GM23338 (cell line): ENCODE measurements at regions not wholly inside any gene's neighbourhood (a gene's known extent, or its start where the extent isn't known, plus 50 kb on each side); places are given as distances from the start of the nearest gene placed in this dataset.

Source experiments
- CREB1 ChIP-seq: fragments of 250-450 bp; sonication (Bioruptor Pico); IDR thresholded peaks from 2 replicates; pipeline ENCODE4 v1.5.0; 2020; ENCODE audit warnings: low read depth, mild to moderate bottlenecking, moderate library complexity
- CTCF ChIP-seq, 2 experiments: fragments of 200-600 bp in 1 of 2; sonication (generic) in 1 of 2; conservative IDR thresholded peaks; 2 replicates each; pipeline versions ENCODE4 v1.5.1 to v1.6.1; 2016 to 2017; ENCODE audit warnings: antibody characterized with exemption in 2 of 2, low read depth in 2 of 2, mild to moderate bottlenecking in 2 of 2, moderate library complexity in 1 of 2
- EZH2 ChIP-seq: fragments of 200-600 bp; sonication (generic); IDR thresholded peaks from one replicate; pipeline ENCODE4 v1.8.0; 2017; ENCODE audit warnings: antibody characterized with exemption, mild to moderate bottlenecking, low read depth; ENCODE audit not compliant: unreplicated experiment
- EZH2phosphoT487 ChIP-seq: fragments of 200-600 bp; sonication (generic); IDR thresholded peaks from one replicate; pipeline ENCODE4 v1.8.1; 2018; ENCODE audit warnings: antibody characterized with exemption; ENCODE audit not compliant: unreplicated experiment
- JUNB ChIP-seq: IDR thresholded peaks from one replicate; pipeline ENCODE4 v1.6.1; 2016; ENCODE audit warnings: antibody characterized with exemption; ENCODE audit not compliant: unreplicated experiment
- NANOG ChIP-seq: IDR thresholded peaks from 2 replicates; pipeline ENCODE4 v1.6.1; 2016; ENCODE audit warnings: antibody characterized with exemption, borderline replicate concordance
- POLR2AphosphoS5 ChIP-seq: IDR thresholded peaks from 2 replicates; pipeline ENCODE4 v1.6.1; 2016; ENCODE audit warnings: antibody characterized with exemption, low read depth
- STAT1 ChIP-seq: IDR thresholded peaks from one replicate; pipeline ENCODE4 v1.6.1; 2016; ENCODE audit warnings: antibody characterized with exemption; ENCODE audit not compliant: unreplicated experiment
- ZNF114 ChIP-seq: fragments of 250-450 bp; sonication (Bioruptor Pico); IDR thresholded peaks from 2 replicates; pipeline ENCODE4 v1.5.0; 2020; ENCODE audit warnings: mild to moderate bottlenecking, moderate library complexity
- ZNF331 ChIP-seq: fragments of 250-450 bp; sonication (Bioruptor Pico); IDR thresholded peaks from 2 replicates; pipeline ENCODE4 v1.5.0; 2020; ENCODE audit warnings: low read depth, mild to moderate bottlenecking, moderate library complexity
- ZNF462 ChIP-seq: fragments of 250-450 bp; sonication (Bioruptor Pico); IDR thresholded peaks from 2 replicates; pipeline ENCODE4 v1.5.0; 2020; ENCODE audit warnings: mild to moderate bottlenecking, moderate library complexity
- TF ChIP-seq, protein P1 (sequence below): IDR thresholded peaks from 2 replicates; pipeline ENCODE4 v1.6.1; 2016; ENCODE audit warnings: antibody characterized with exemption
- TF ChIP-seq, protein P2 (sequence below): IDR thresholded peaks from one replicate; pipeline ENCODE4 v1.6.1; 2018; ENCODE audit warnings: antibody characterized with exemption; ENCODE audit not compliant: unreplicated experiment

DNA sequence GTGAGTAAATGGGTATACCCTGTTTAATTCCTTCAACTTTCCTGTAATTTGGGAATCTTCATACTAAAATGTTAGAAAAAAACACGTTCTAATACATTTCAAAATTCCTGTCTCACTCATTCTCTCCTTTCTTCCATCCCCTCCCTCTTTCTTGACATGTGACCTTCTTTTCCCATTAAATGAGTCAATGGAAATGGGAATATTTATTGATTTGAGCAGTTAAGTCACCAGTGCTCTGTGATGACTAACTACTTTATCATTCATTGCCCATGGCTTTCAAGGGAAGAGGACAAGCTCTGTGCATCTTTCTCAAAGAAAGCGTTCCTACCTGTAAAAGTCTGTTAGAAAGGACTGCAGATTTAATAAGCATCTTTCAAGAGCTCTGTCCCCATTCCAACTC is 144.4 kb upstream of the MAP3K1 start:
- TF ChIP-seq EZH2 (no peak), CTCF (conservative IDR thresholded peaks at IDR 0.05; ENCODE audit: low read depth in 2 of 2) (no peak), NANOG (no peak), ZNF114 (no peak), POLR2AphosphoS5 (no peak), JUNB (no peak), EZH2phosphoT487 (no peak), ZNF331 (CRISPR knock-in tag) (no peak), ZNF462 (CRISPR knock-in tag) (no peak), STAT1 (no peak), CREB1 (CRISPR knock-in tag) (no peak)
- TF ChIP-seq, protein P1, sequence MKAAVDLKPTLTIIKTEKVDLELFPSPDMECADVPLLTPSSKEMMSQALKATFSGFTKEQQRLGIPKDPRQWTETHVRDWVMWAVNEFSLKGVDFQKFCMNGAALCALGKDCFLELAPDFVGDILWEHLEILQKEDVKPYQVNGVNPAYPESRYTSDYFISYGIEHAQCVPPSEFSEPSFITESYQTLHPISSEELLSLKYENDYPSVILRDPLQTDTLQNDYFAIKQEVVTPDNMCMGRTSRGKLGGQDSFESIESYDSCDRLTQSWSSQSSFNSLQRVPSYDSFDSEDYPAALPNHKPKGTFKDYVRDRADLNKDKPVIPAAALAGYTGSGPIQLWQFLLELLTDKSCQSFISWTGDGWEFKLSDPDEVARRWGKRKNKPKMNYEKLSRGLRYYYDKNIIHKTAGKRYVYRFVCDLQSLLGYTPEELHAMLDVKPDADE = no peak
- TF ChIP-seq, protein P2, sequence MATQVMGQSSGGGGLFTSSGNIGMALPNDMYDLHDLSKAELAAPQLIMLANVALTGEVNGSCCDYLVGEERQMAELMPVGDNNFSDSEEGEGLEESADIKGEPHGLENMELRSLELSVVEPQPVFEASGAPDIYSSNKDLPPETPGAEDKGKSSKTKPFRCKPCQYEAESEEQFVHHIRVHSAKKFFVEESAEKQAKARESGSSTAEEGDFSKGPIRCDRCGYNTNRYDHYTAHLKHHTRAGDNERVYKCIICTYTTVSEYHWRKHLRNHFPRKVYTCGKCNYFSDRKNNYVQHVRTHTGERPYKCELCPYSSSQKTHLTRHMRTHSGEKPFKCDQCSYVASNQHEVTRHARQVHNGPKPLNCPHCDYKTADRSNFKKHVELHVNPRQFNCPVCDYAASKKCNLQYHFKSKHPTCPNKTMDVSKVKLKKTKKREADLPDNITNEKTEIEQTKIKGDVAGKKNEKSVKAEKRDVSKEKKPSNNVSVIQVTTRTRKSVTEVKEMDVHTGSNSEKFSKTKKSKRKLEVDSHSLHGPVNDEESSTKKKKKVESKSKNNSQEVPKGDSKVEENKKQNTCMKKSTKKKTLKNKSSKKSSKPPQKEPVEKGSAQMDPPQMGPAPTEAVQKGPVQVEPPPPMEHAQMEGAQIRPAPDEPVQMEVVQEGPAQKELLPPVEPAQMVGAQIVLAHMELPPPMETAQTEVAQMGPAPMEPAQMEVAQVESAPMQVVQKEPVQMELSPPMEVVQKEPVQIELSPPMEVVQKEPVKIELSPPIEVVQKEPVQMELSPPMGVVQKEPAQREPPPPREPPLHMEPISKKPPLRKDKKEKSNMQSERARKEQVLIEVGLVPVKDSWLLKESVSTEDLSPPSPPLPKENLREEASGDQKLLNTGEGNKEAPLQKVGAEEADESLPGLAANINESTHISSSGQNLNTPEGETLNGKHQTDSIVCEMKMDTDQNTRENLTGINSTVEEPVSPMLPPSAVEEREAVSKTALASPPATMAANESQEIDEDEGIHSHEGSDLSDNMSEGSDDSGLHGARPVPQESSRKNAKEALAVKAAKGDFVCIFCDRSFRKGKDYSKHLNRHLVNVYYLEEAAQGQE = no peak
